Neuronal stem cell (in vitro differentiated cells): ENCODE measurements at regions not wholly inside any gene's neighbourhood (a gene's known extent, or its start where the extent isn't known, plus 50 kb on each side); places are given as distances from the start of the nearest gene placed in this dataset.
A peak's percentile ranks its signal among the peaks of the same experiment; 100 is the strongest.

Experiments used
- DNase-seq: peaks from one replicate; pipeline ENCODE4 v3.0.0-alpha.2; 2013; ENCODE audit warnings: low spot score
- H2AFZ ChIP-seq: one replicate; pipeline ENCODE4 v1.6.1; 2013; ENCODE audit warnings: mild to moderate bottlenecking, low read length, inconsistent platforms
- H2AK5ac ChIP-seq: 2 replicates; pipeline ENCODE4 v1.6.1; 2013; ENCODE audit warnings: low read depth, mild to moderate bottlenecking, inconsistent platforms, low read length, moderate library complexity, mixed read lengths
- H2BK120ac ChIP-seq: 2 replicates; pipeline ENCODE4 v1.6.1; 2013; ENCODE audit warnings: low read depth, mild to moderate bottlenecking, inconsistent platforms, low read length, moderate library complexity, mixed read lengths
- H2BK12ac ChIP-seq: one replicate; pipeline ENCODE4 v1.6.1; 2013; ENCODE audit warnings: low read length, inconsistent platforms
- H2BK15ac ChIP-seq: 2 replicates; pipeline ENCODE4 v1.6.1; 2013; ENCODE audit warnings: mild to moderate bottlenecking, low read length, inconsistent platforms, mixed read lengths
- H2BK5ac ChIP-seq: one replicate; pipeline ENCODE4 v1.6.1; 2013; ENCODE audit warnings: inconsistent platforms, mild to moderate bottlenecking, low read length, moderate library complexity
- H3K14ac ChIP-seq: one replicate; pipeline ENCODE4 v1.6.1; 2013; ENCODE audit warnings: low read length, inconsistent platforms
- H3K18ac ChIP-seq: 2 replicates; pipeline ENCODE4 v1.6.1; 2013; ENCODE audit warnings: low read length, inconsistent platforms
- H3K23ac ChIP-seq: 2 replicates; pipeline ENCODE4 v1.6.1; 2013; ENCODE audit warnings: low read depth, mild to moderate bottlenecking, mixed read lengths, low read length, inconsistent platforms; ENCODE audit not compliant: poor library complexity
- H3K27ac ChIP-seq: replicated peaks from 3 replicates; pipeline ENCODE4 v1.5.1; 2013; ENCODE audit warnings: low read length, inconsistent platforms
- H3K27me3 ChIP-seq, 3 experiments: 2 replicates each; pipeline ENCODE4 v1.6.1; 2013; ENCODE audit warnings: low read length in 3 of 3, mild to moderate bottlenecking in 2 of 3, inconsistent platforms in 1 of 3, low read depth in 1 of 3, mixed read lengths in 1 of 3, moderate library complexity in 1 of 3; ENCODE audit not compliant: control insufficient read depth in 3 of 3, insufficient read depth in 3 of 3
- H3K36me3 ChIP-seq, 2 donors: replicated peaks in 1 of 2; 2 replicates each; pipeline ENCODE4 v1.6.1; 2013; ENCODE audit warnings: low read length in 2 of 2; ENCODE audit not compliant: control insufficient read depth in 2 of 2, insufficient read depth in 2 of 2
- H3K4ac ChIP-seq: 2 replicates; pipeline ENCODE4 v1.6.1; 2013; ENCODE audit warnings: inconsistent platforms, mild to moderate bottlenecking, low read length, moderate library complexity
- H3K4me1 ChIP-seq, 2 donors: 1 replicate in 1 of 2; 2 replicates in 1 of 2; pipeline ENCODE4 v1.6.1; 2013; ENCODE audit warnings: low read length in 2 of 2, low read depth in 1 of 2; ENCODE audit not compliant: control insufficient read depth in 2 of 2, insufficient read depth in 1 of 2
- H3K4me2 ChIP-seq: one replicate; pipeline ENCODE4 v1.6.1; 2013; ENCODE audit warnings: mild to moderate bottlenecking, low read length, inconsistent platforms; ENCODE audit not compliant: insufficient read depth, poor library complexity, severe bottlenecking
- H3K4me3 ChIP-seq, 2 donors: 2 replicates each; pipeline ENCODE4 v1.5.1; 2013; ENCODE audit warnings: low read length in 2 of 2, mild to moderate bottlenecking in 2 of 2, inconsistent platforms in 1 of 2, moderate library complexity in 1 of 2
- H3K79me1 ChIP-seq: one replicate; pipeline ENCODE4 v1.6.1; 2013; ENCODE audit warnings: low read depth, mild to moderate bottlenecking, inconsistent platforms, low read length, moderate library complexity
- H3K9ac ChIP-seq: one replicate; pipeline ENCODE4 v1.6.1; 2013; ENCODE audit warnings: mild to moderate bottlenecking, low read depth, low read length, inconsistent platforms; ENCODE audit not compliant: poor library complexity
- H3K9me3 ChIP-seq, 2 donors: replicated peaks in 1 of 2; 2 replicates each; pipeline versions ENCODE3 to v1.6.1; 2013; ENCODE audit warnings: low read length in 2 of 2, mild to moderate bottlenecking in 2 of 2, inconsistent platforms in 1 of 2, low read depth in 1 of 2, mixed read lengths in 1 of 2, moderate library complexity in 1 of 2; ENCODE audit not compliant: control insufficient read depth in 2 of 2, insufficient read depth in 1 of 2
- H4K8ac ChIP-seq: one replicate; pipeline ENCODE4 v1.6.1; 2013; ENCODE audit warnings: low read depth, mild to moderate bottlenecking, inconsistent platforms, low read length, moderate library complexity
- H4K91ac ChIP-seq: one replicate; pipeline ENCODE4 v1.6.1; 2013; ENCODE audit warnings: low read length, low read depth, mild to moderate bottlenecking, inconsistent platforms; ENCODE audit not compliant: poor library complexity
- WGBS, 2 donors: extraction: QIAGEN DNeasy Blood & Tissue Kit; methylation state at CpG; one replicate each; pipeline ENCODE4 v1.1.7; 2013; ENCODE audit warnings: missing lambda C conversion rate in 2 of 2, mixed read lengths in 1 of 2; ENCODE audit not compliant: insufficient read length in 2 of 2, insufficient replicate concordance in 1 of 2; ENCODE audit errors: extremely low coverage in 2 of 2; 5-methylcytosine and 5-hydroxymethylcytosine counted together

DNA sequence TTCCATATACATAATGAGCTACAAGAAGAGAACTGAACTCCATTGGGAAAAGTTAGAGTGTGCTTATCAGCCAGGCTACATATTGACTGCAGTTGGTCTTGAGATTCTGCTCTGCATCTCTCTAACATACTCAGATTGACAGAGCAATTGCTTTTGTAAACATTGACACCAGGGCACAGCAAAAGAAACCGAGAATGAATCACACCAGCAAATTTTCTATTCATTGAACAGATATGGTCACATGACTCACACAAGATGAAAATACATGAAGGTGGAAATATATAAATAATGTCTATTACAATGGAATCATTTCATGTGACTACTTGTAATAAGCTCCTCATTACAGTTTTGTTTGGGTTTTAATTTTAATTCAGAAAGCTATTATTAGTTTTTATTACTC, 691.9 kb upstream of the TMEFF2 start:
- Histone ChIP-seq H3K4ac (no peak overlapping the region), H2AK5ac (no peak overlapping the region), H3K27me3 (no peaks in the 10 kb centered on the region), H3K9ac (no peak overlapping the region), H4K8ac (no peak overlapping the region), H3K4me3 (no peak overlapping the region), H2BK5ac (no peak overlapping the region), H3K4me1 (no peaks in the 10 kb centered on the region), H4K91ac (no peak overlapping the region), H3K27ac (no peak overlapping the region), H3K14ac (no peak overlapping the region), H3K36me3 (no peaks in the 10 kb centered on the region), H3K23ac (no peak overlapping the region), H2BK15ac (no peak overlapping the region), H2BK120ac (no peak overlapping the region), H3K9me3 (no peaks in the 10 kb centered on the region), H2BK12ac (no peak overlapping the region), H3K79me1 (no peaks in the 10 kb centered on the region), H2AFZ (no peak overlapping the region), H3K4me2 (no peak overlapping the region), H3K18ac (no peak overlapping the region)
- no peak for DNase-seq
- WGBS, 2 donors, result no CpG with 5 or more reads among the region's 1 CpG

DNA sequence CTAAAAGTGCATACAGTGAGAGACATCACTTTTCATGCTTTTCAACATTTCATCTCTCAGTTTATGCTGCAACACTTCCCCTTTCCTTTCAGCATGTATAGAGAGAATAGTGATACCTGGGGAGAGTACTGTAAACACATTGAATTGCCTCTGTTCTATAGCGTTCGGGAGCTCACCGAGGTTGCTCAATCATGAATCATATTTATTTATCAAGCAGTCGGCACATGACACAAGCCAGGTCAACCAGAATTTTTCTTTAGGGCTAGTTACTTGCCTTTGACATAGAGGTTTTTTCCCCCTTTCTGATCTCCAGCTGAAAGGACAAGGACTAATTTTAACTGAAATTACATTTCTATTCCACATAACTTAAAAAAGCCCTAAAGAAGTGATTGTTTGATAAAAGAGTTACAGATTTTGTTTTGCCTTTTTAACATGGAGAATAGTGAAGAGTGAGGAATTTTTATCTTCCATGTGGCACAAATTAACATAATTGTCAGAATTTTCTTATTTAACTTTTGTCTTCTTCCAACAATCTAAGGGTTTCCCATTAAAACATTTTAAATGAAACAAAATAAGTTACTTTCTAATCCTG, 690.9 kb upstream of the TMEFF2 start:
- Histone ChIP-seq H3K4me2 (no peak overlapping the region), H2BK12ac (no peak overlapping the region), H3K14ac (no peak overlapping the region), H3K4me1 (no peaks in the 10 kb centered on the region), H2BK15ac (no peak overlapping the region), H3K36me3 (no peaks in the 10 kb centered on the region), H4K8ac (no peak overlapping the region), H3K27ac (no peak overlapping the region), H3K9ac (no peak overlapping the region), H2AK5ac (no peak overlapping the region), H3K9me3 (no peaks in the 10 kb centered on the region), H2BK5ac (no peak overlapping the region), H2AFZ (no peak overlapping the region), H2BK120ac (no peak overlapping the region), H3K79me1 (no peaks in the 10 kb centered on the region), H3K27me3 (no peaks in the 10 kb centered on the region), H3K4me3 (no peak overlapping the region), H3K4ac (no peak overlapping the region), H3K18ac (no peak overlapping the region), H3K23ac (no peak overlapping the region), H4K91ac (no peak overlapping the region)
- WGBS, 2 donors, result no CpG with 5 or more reads among the region's 4 CpGs
- no peak for DNase-seq

DNA sequence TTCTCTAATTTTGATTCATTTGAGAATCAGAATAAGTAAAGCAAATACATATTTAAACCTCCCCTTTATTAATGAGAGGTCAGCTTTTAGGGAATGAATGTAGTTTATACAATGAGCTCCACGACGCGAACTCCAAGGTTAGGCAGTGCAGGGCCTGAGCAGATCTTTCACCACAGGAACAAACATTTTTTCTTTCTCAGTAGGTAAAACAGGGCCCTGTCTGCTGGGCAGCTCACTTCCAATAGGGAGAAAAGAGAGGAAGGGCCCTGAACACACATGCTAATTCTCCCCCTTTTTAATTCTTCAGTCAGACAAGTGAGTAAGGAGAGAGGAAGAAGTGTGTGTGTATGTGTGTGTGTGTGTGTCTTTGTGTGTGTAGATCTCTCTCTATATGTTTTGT, 682.4 kb upstream of the TMEFF2 start:
- Histone ChIP-seq H3K23ac (no peak overlapping the region), H2BK12ac (no peak overlapping the region), H3K9me3 (no peaks in the 10 kb centered on the region), H3K4me1 (peaks cover 0 to 2% of the 10 kb centered on the region in 2 donors), H2BK15ac (no peak overlapping the region), H2AK5ac (no peak overlapping the region), H4K8ac (no peak overlapping the region), H3K36me3 (no peaks in the 10 kb centered on the region), H3K18ac (no peak overlapping the region), H3K14ac (no peak overlapping the region), H3K4me2 (no peak overlapping the region), H3K9ac (no peak overlapping the region), H2AFZ (peak overlapping the region; percentile 69), H3K27me3 (no peaks in the 10 kb centered on the region), H2BK120ac (no peak overlapping the region), H4K91ac (no peak overlapping the region), H3K27ac (no peak overlapping the region), H2BK5ac (no peak overlapping the region), H3K4me3 (no peak overlapping the region), H3K4ac (no peak overlapping the region), H3K79me1 (no peaks in the 10 kb centered on the region)
- WGBS, 2 donors, result no CpG with 5 or more reads among the region's 3 CpGs
- DNase-seq, result no peak

DNA sequence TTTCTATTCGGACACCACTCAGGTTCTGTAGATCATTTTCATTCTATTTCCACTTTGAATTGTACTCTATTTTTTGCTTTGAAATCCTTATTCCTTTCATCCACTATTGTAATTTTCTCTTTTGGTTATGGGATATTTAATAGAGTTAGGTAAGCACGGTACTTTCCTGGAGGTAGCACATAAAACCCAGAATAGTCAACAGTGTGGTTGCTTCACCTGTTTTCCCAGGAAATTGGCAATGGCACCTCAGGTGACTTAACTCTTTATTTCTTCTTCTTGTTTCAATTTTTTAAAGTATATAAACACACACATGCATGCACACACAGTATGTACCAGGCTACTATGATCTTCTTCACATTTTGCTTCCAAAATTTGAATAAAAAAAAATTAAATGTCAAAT, 682.0 kb upstream of the TMEFF2 start:
- Histone ChIP-seq H3K79me1 (no peaks in the 10 kb centered on the region), H3K14ac (no peak overlapping the region), H2BK12ac (no peak overlapping the region), H3K18ac (no peak overlapping the region), H2BK5ac (no peak overlapping the region), H3K4ac (no peak overlapping the region), H3K27me3 (no peaks in the 10 kb centered on the region), H3K36me3 (no peaks in the 10 kb centered on the region), H4K91ac (no peak overlapping the region), H3K23ac (no peak overlapping the region), H2BK15ac (no peak overlapping the region), H3K27ac (no peak overlapping the region), H3K9me3 (no peaks in the 10 kb centered on the region), H2AK5ac (no peak overlapping the region), H3K9ac (no peak overlapping the region), H2AFZ (peak overlapping the region; percentile 69), H2BK120ac (no peak overlapping the region), H3K4me1 (peaks cover 0 to 2% of the 10 kb centered on the region in 2 donors), H3K4me3 (no peak overlapping the region), H3K4me2 (no peak overlapping the region), H4K8ac (no peak overlapping the region)
- WGBS, 2 donors, result no CpG with 5 or more reads among the region's 2 CpGs
- DNase-seq, result no peak
